T-cell (primary cell): ENCODE measurements at regions not wholly inside any gene's neighbourhood (a gene's known extent, or its start where the extent isn't known, plus 50 kb on each side); places are given as distances from the start of the nearest gene placed in this dataset.

Source experiments
- ATAC-seq, 4 experiments: fragments of 200-7000 bp in 3 of 4; fragments of 150-1000 bp in 1 of 4; cut with Tn5 transposase; replicated peaks in 1 of 4; 1 replicate in 3 of 4; 2 replicates in 1 of 4; pipeline ENCODE4 v1.10.0; 2021; ENCODE audit warnings: moderate library complexity in 3 of 4, mild to moderate bottlenecking in 2 of 4, moderate number of reproducible peaks in 1 of 4
- CTCF ChIA-PET, 2 donors: fragments of 300-600 bp; sonication (Branson Sonifier 250); formaldehyde crosslinking; loops; one replicate each; lab custom pipeline; 2022; ENCODE audit warnings: antibody characterized with exemption in 2 of 2; lab: Charles Lee
- POLR2A ChIA-PET, 2 donors: fragments of 300-600 bp; sonication (Branson Sonifier 250); formaldehyde crosslinking; loops; one replicate each; lab custom pipeline; 2022; ENCODE audit warnings: antibody characterized with exemption in 2 of 2; lab: Charles Lee
- DNase-seq, 35 experiments: peaks; one replicate each; pipeline versions ENCODE4 v3.0.0 to v3.0.0-alpha.2; 2013 to 2023
- H3K27ac ChIP-seq: one replicate; pipeline ENCODE4 v1.5.1; 2013; ENCODE audit warnings: low read length
- H3K27me3 ChIP-seq, 2 experiments: replicated peaks in 1 of 2; 1 replicate in 1 of 2; 2 replicates in 1 of 2; pipeline versions ENCODE4 v1.6.1 to v1.7.0; 2013; ENCODE audit warnings: low read length in 1 of 2, mixed read lengths in 1 of 2; ENCODE audit not compliant: control insufficient read depth in 2 of 2, insufficient read depth in 2 of 2; ENCODE audit errors: extremely low read depth in 1 of 2
- H3K36me3 ChIP-seq, 2 donors: 1 replicate in 1 of 2; 2 replicates in 1 of 2; pipeline versions ENCODE4 v1.6.1 to v1.7.0; 2013; ENCODE audit warnings: low read length in 1 of 2; ENCODE audit not compliant: control insufficient read depth in 2 of 2, insufficient read depth in 1 of 2; ENCODE audit errors: extremely low read depth in 1 of 2
- H3K4me1 ChIP-seq, 2 experiments: 1 replicate in 1 of 2; 2 replicates in 1 of 2; pipeline versions ENCODE4 v1.6.1 to v1.7.0; 2013; ENCODE audit warnings: low read length in 2 of 2, mixed read lengths in 1 of 2; ENCODE audit not compliant: insufficient read depth in 2 of 2, control insufficient read depth in 1 of 2; ENCODE audit errors: extremely low read depth in 1 of 2
- H3K4me3 ChIP-seq, 2 donors: 1 replicate in 1 of 2; 2 replicates in 1 of 2; pipeline versions ENCODE4 v1.5.1 to v1.7.0; 2013; ENCODE audit warnings: mild to moderate bottlenecking in 2 of 2, low read length in 1 of 2, moderate library complexity in 1 of 2; ENCODE audit not compliant: control insufficient read depth in 1 of 2; ENCODE audit errors: extremely low read depth in 1 of 2
- H3K9me3 ChIP-seq: 2 replicates; pipeline ENCODE4 v1.7.0; 2013
- H3K27ac Mint-ChIP-seq, 2 donors: one replicate each; pipeline ENCODE4 v1.8.0; 2020 to 2021; ENCODE audit warnings: mild to moderate bottlenecking in 2 of 2, mixed read lengths in 2 of 2
- H3K27me3 Mint-ChIP-seq, 2 donors: one replicate each; pipeline ENCODE4 v1.8.0; 2021 to 2022; ENCODE audit warnings: mixed read lengths in 2 of 2
- H3K36me3 Mint-ChIP-seq: one replicate; pipeline ENCODE4 v1.8.0; 2021; ENCODE audit warnings: mixed read lengths
- H3K4me1 Mint-ChIP-seq, 3 donors: one replicate each; pipeline ENCODE4 v1.8.0; 2020 to 2022; ENCODE audit warnings: mixed read lengths in 3 of 3, mild to moderate bottlenecking in 1 of 3
- H3K4me3 Mint-ChIP-seq, 3 donors: one replicate each; pipeline ENCODE4 v1.8.0; 2020 to 2022; ENCODE audit warnings: mild to moderate bottlenecking in 3 of 3, mixed read lengths in 3 of 3, moderate library complexity in 3 of 3
- H3K9me3 Mint-ChIP-seq, 3 donors: one replicate each; pipeline ENCODE4 v1.8.0; 2020 to 2022; ENCODE audit warnings: mixed read lengths in 3 of 3
- WGBS: methylation state at CpG from one replicate; pipeline ENCODE4 v1.1.5; 2013; ENCODE audit warnings: missing lambda C conversion rate; ENCODE audit not compliant: insufficient coverage; 5-methylcytosine and 5-hydroxymethylcytosine counted together

GRCh38 chr11:122025757-122026156 is 90.3 kb downstream of the BLID start:
- H3K4me3 ChIP-seq, result no peak overlapping the region
- H3K27ac ChIP-seq, result no peak overlapping the region
- no peaks in the 10 kb centered on the region for H3K9me3 ChIP-seq
- H3K36me3 ChIP-seq, result no peaks in the 10 kb centered on the region
- ChIA-PET CTCF (no interaction called here), POLR2A (no interaction called here)
- no peaks in the 10 kb centered on the region for H3K4me1 ChIP-seq
- H3K27me3 ChIP-seq, result no peaks in the 10 kb centered on the region
- no peak overlapping the region for H3K4me3 Mint-ChIP-seq
- no peaks in the 10 kb centered on the region for H3K9me3 Mint-ChIP-seq
- peaks cover 10 to 13% of the 10 kb centered on the region in 2 donors for H3K27me3 Mint-ChIP-seq
- DNase-seq, result no peak
- no peak for ATAC-seq
- 95% methylated on average over 8 of the region's 12 CpGs for WGBS
- H3K4me1 Mint-ChIP-seq, result no peaks in the 10 kb centered on the region
- H3K36me3 Mint-ChIP-seq, result no peaks in the 10 kb centered on the region
- H3K27ac Mint-ChIP-seq, result no peak overlapping the region

- Histone ChIP-seq H3K4me3 (no peak overlapping the region), H3K36me3 (no peaks in the 10 kb centered on the region), H3K4me1 (no peaks in the 10 kb centered on the region), H3K27me3 (no peaks in the 10 kb centered on the region), H3K27ac (no peak overlapping the region), H3K9me3 (no peaks in the 10 kb centered on the region)
- no peak for ATAC-seq
- Mint-ChIP-seq H3K4me3 (no peak overlapping the region), H3K9me3 (peaks cover 0 to under 1% (median 0%) of the 10 kb centered on the region in 3 donors), H3K27ac (no peak overlapping the region), H3K36me3 (no peaks in the 10 kb centered on the region), H3K27me3 (peaks cover 10 to 12% of the 10 kb centered on the region in 2 donors), H3K4me1 (no peaks in the 10 kb centered on the region)
- ChIA-PET POLR2A (no interaction called here), CTCF (no interaction called here)
- 72% methylated on average over 2 of the region's 3 CpGs for WGBS
- no peak for DNase-seq
Observed at GRCh38 chr11:122024278-122024677, 91.7 kb downstream of the BLID start.

DNA sequence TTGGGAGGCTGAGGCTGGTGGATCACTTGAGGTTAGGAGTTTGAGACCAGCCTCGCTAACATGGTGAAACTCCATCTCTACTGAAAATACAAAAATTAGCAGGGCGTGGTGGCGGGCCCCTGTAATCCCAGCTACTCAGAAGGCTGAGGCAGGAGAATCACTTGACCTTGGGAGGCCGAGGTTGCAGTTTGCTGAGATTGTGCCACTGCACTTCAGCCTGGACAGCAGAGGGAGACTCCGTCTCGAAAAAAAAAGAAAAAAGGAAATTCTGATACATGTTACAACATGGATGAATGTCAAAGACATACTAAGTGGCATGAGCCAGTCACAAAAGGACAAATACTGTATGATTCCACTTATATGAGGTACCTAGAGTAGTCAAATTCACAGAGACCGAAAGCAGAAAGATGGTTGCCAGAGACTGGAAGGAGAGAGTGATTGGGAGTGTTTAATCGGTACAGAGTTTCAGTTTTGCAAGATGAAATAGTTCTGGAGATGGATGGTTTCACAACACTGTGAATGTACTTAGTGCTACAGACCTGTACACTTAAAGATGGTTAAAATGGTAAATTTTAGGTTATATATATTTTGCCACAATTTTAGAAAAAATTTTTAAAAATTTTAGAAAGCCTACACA is 92.3 kb downstream of the BLID start:
- H3K4me1 Mint-ChIP-seq, result no peaks in the 10 kb centered on the region
- no peak overlapping the region for H3K27ac Mint-ChIP-seq
- H3K9me3 Mint-ChIP-seq, result peaks cover 0 to 4% (median 0%) of the 10 kb centered on the region in 3 donors

GRCh38 chr11:122022646-122023045 is 93.4 kb downstream of the BLID start:
- Mint-ChIP-seq H3K36me3 (no peaks in the 10 kb centered on the region), H3K27ac (no peak overlapping the region), H3K9me3 (peaks cover 0 to 4% (median 0%) of the 10 kb centered on the region in 3 donors), H3K4me1 (no peaks in the 10 kb centered on the region), H3K27me3 (peaks cover 9 to 10% of the 10 kb centered on the region in 2 donors), H3K4me3 (no peak overlapping the region)
- Histone ChIP-seq H3K4me1 (no peaks in the 10 kb centered on the region), H3K36me3 (no peaks in the 10 kb centered on the region), H3K4me3 (no peak overlapping the region), H3K9me3 (no peaks in the 10 kb centered on the region), H3K27ac (no peak overlapping the region), H3K27me3 (no peaks in the 10 kb centered on the region)
- no peak for ATAC-seq
- POLR2A ChIA-PET, result no interaction called here
- no peak for DNase-seq
- CTCF ChIA-PET, result no interaction called here
- WGBS, result no CpG with 5 or more reads among the region's 6 CpGs

More for the DNA sequence above, 92.3 kb downstream of the BLID start:
- Mint-ChIP-seq H3K36me3 (no peaks in the 10 kb centered on the region), H3K27me3 (peaks cover 10% of the 10 kb centered on the region in 2 donors), H3K4me3 (no peak overlapping the region)
- DNase-seq, result no peak
- no peaks in the 10 kb centered on the region for H3K9me3 ChIP-seq
- POLR2A ChIA-PET, result no interaction called here
- H3K4me3 ChIP-seq, result no peak overlapping the region
- no peaks in the 10 kb centered on the region for H3K27me3 ChIP-seq
- no peaks in the 10 kb centered on the region for H3K4me1 ChIP-seq
- H3K36me3 ChIP-seq, result no peaks in the 10 kb centered on the region
- 74% methylated on average over 5 of the region's 8 CpGs for WGBS
- ATAC-seq, result no peak
- no peak overlapping the region for H3K27ac ChIP-seq
- CTCF ChIA-PET, result no interaction called here

- no peak overlapping the region for H3K27ac Mint-ChIP-seq
- H3K4me1 Mint-ChIP-seq, result no peaks in the 10 kb centered on the region
- H3K36me3 ChIP-seq, result no peaks in the 10 kb centered on the region
- H3K4me3 Mint-ChIP-seq, result no peak overlapping the region
- ChIA-PET POLR2A (no interaction called here), CTCF (no interaction called here)
- DNase-seq (no peak), ATAC-seq (no peak)
- H3K36me3 Mint-ChIP-seq, result no peaks in the 10 kb centered on the region
- H3K27ac ChIP-seq, result no peak overlapping the region
- no peaks in the 10 kb centered on the region for H3K9me3 ChIP-seq
- no peak overlapping the region for H3K4me3 ChIP-seq
- peaks cover 9 to 10% of the 10 kb centered on the region in 2 donors for H3K27me3 Mint-ChIP-seq
- H3K27me3 ChIP-seq, result no peaks in the 10 kb centered on the region
- no peaks in the 10 kb centered on the region for H3K4me1 ChIP-seq
- WGBS, result no CpG with 5 or more reads among the region's 2 CpGs
- H3K9me3 Mint-ChIP-seq, result peaks cover 0 to 4% (median 0%) of the 10 kb centered on the region in 3 donors
Observed at GRCh38 chr11:122020902-122021301, 95.1 kb downstream of the BLID start.

DNA sequence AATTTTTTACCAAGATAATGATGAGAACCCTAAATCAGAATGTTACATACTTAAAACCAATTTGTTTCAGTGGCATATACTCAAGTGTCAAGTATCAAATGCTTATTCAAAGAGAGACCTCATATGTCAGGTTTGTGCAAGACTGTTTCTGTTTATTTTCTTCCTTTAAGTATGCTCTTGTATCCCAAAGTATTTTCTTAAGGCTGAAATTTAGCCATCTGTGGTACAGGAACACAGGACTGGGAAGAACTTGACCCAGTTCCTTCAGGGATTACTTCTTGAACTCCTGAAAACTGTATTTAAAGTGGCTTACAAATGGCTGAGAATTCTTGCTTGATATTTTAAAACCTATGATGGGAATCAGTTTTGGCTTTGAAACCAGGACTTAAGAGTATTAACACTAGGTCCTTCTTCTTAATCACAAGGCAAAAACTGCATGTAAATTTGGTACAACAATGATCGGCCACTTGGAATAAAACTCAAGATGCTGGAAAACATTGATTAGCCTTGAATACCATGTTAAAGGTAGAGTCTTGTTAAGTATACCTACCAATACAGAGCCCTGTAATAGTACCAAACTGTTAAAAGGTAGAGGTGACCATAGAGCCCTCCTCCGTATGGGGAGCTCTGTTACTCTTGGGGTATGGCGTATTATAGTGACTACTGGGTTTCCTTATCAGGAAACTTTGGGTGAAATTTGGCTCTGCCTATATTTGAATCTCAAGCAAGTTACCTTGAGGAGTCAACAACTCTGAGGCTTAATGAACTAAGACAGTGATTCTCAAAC is 95.9 kb downstream of the BLID start:
- no peak overlapping the region for H3K4me3 ChIP-seq
- no peaks in the 10 kb centered on the region for H3K36me3 Mint-ChIP-seq
- no peaks in the 10 kb centered on the region for H3K4me1 Mint-ChIP-seq
- no peaks in the 10 kb centered on the region for H3K4me1 ChIP-seq
- DNase-seq (no peak), ATAC-seq (no peak)
- CTCF ChIA-PET, result no interaction called here
- no peak overlapping the region for H3K27ac Mint-ChIP-seq
- no peaks in the 10 kb centered on the region for H3K27me3 ChIP-seq
- no CpG with 5 or more reads among the region's 3 CpGs for whole genome bisulfite sequencing
- peaks cover 0 to 4% (median 0%) of the 10 kb centered on the region in 3 donors for H3K9me3 Mint-ChIP-seq
- no peak overlapping the region for H3K4me3 Mint-ChIP-seq
- POLR2A ChIA-PET, result no interaction called here
- peaks cover 7 to 10% of the 10 kb centered on the region in 2 donors for H3K27me3 Mint-ChIP-seq
- no peaks in the 10 kb centered on the region for H3K9me3 ChIP-seq
- H3K36me3 ChIP-seq, result no peaks in the 10 kb centered on the region
- no peak overlapping the region for H3K27ac ChIP-seq
